Ramos (cell line): ENCODE measurements at regions not wholly inside any gene's neighbourhood (a gene's known extent, or its start where the extent isn't known, plus 50 kb on each side); places are given as distances from the start of the nearest gene placed in this dataset.

ENCODE experiments used
- in situ Hi-C: fragments of 300-500 bp; cut with MboI; formaldehyde crosslinking; loops from one replicate; pipeline ENCODE4 v1.14.3; 2022; ENCODE audit warnings: low sequenced_read_pairs; ENCODE audit not compliant: unreplicated experiment

GRCh38 chr4:138761638-138762220, 253.9 kb upstream of the NOCT start:
- in situ Hi-C loops: no loop called here

GRCh38 chr4:138759554-138759902, 256.1 kb upstream of the NOCT start:
- in situ Hi-C loops: no loop called here

- in situ Hi-C loops: no loop called here
Observed at GRCh38 chr4:138758876-138759553, 256.6 kb upstream of the NOCT start.

GRCh38 chr4:138758196-138758595, 257.4 kb upstream of the NOCT start:
- in situ Hi-C loops: no loop called here

GRCh38 chr4:138757432-138757831, 258.1 kb upstream of the NOCT start:
- in situ Hi-C loops: no loop called here

GRCh38 chr4:138756519-138756918, 259.1 kb upstream of the NOCT start:
- in situ Hi-C loops: no loop called here

- in situ Hi-C loops: no loop called here
Observed at GRCh38 chr4:138751309-138751708, 264.3 kb upstream of the NOCT start.

- in situ Hi-C loops: no loop called here
Observed at GRCh38 chr4:138749303-138749702, 266.3 kb upstream of the NOCT start.

GRCh38 chr4:138741766-138742377, 273.7 kb upstream of the NOCT start:
- in situ Hi-C loops: no loop called here

- in situ Hi-C loops: no loop called here
Observed at GRCh38 chr4:138740816-138741745, 274.5 kb upstream of the NOCT start.

GRCh38 chr4:138736362-138736761, 279.2 kb upstream of the NOCT start:
- in situ Hi-C loops: no loop called here

GRCh38 chr4:138734746-138735145, 280.8 kb upstream of the NOCT start:
- in situ Hi-C loops: no loop called here

- in situ Hi-C loops: no loop called here
Observed at GRCh38 chr4:138728566-138728965, 287.0 kb upstream of the NOCT start.

- in situ Hi-C loops: no loop called here
Observed at GRCh38 chr4:138727731-138728130, 287.9 kb upstream of the NOCT start.

GRCh38 chr4:138724530-138724929, 291.1 kb upstream of the NOCT start:
- in situ Hi-C loops: no loop called here

- in situ Hi-C loops: no loop called here
Observed at GRCh38 chr4:138716559-138717335, 298.8 kb upstream of the NOCT start.

GRCh38 chr4:138710297-138710696, 305.3 kb upstream of the NOCT start:
- in situ Hi-C loops: no loop called here

- in situ Hi-C loops: no loop called here
Observed at GRCh38 chr4:138709859-138710258, 305.7 kb upstream of the NOCT start.

GRCh38 chr4:138707746-138708677, 307.6 kb upstream of the NOCT start:
- in situ Hi-C loops: no loop called here
